GM12878 (cell line): ENCODE measurements at regions not wholly inside any gene's neighbourhood (a gene's known extent, or its start where the extent isn't known, plus 50 kb on each side); places are given as distances from the start of the nearest gene placed in this dataset.

Experiments
- ATAC-seq: fragments of 200-7000 bp; cut with Tn5 transposase; 3 replicates; pipeline ENCODE4 v1.9.1; 2020; ENCODE audit warnings: mild to moderate bottlenecking, moderate library complexity
- BruUV-seq: library from RNA; stranded (reverse); fragments of 400-500 nt; replicated peaks from 2 replicates; lab custom pipeline; 2021; lab: Mats Ljungman, UMichigan
- CTCF ChIA-PET: fragments of 300-600 bp; sonication (Branson Sonifier 250); formaldehyde crosslinking; extraction: SDS; loops from one replicate; lab custom pipeline; 2021; ENCODE audit warnings: inconsistent platforms; lab: Yijun Ruan, JAX
- POLR2A ChIA-PET: fragments of 350-600 bp; formaldehyde crosslinking; extraction: SDS; loops from one replicate; lab custom pipeline; 2021; ENCODE audit warnings: inconsistent platforms; lab: Charles Lee
- RAD21 ChIA-PET: fragments of 300-600 bp; sonication (Branson Sonifier 250); formaldehyde crosslinking; loops from one replicate; lab custom pipeline; 2023; ENCODE audit warnings: antibody characterized with exemption; ENCODE audit not compliant: unreplicated experiment; lab: Charles Lee
- SMC1A ChIA-PET: fragments of 300-600 bp; sonication (Branson Sonifier 250); formaldehyde crosslinking; loops from one replicate; lab custom pipeline; 2023; ENCODE audit not compliant: unreplicated experiment, uncharacterized antibody; lab: Charles Lee
- DNase-seq: peaks from one replicate; pipeline ENCODE4 v3.0.0-alpha.2; 2011; ENCODE audit warnings: low read depth, low spot score
- FAIRE-seq: peaks from 3 replicates; lab custom pipeline; 2011; peaks lifted over from hg19 to GRCh38; lab: Jason Lieb, UNC
- H2AFZ ChIP-seq: 2 replicates; pipeline ENCODE4 v1.6.0; 2011; ENCODE audit warnings: low read depth, low read length, control low read depth; ENCODE audit not compliant: control insufficient read depth
- H3K27ac ChIP-seq: 2 replicates; pipeline ENCODE4 v1.5.1; 2011; ENCODE audit warnings: control low read depth; ENCODE audit not compliant: control insufficient read depth, insufficient read depth
- H3K27me3 ChIP-seq, 2 experiments: replicated peaks in 1 of 2; 2 replicates each; pipeline versions ENCODE4 v1.6.0 to v1.6.1; 2011; ENCODE audit warnings: low read length in 1 of 2; ENCODE audit not compliant: control insufficient read depth in 2 of 2, insufficient read depth in 2 of 2
- H3K36me3 ChIP-seq, 2 experiments: 2 replicates each; pipeline ENCODE4 v1.5.1; 2011; ENCODE audit warnings: low read length in 1 of 2; ENCODE audit not compliant: control insufficient read depth in 2 of 2, insufficient read depth in 2 of 2
- H3K4me1 ChIP-seq: 2 replicates; pipeline ENCODE4 v1.6.1; 2011; ENCODE audit warnings: mild to moderate bottlenecking, low read length, moderate library complexity, mixed read lengths; ENCODE audit not compliant: control insufficient read depth, insufficient read depth
- H3K4me2 ChIP-seq: 2 replicates; pipeline ENCODE4 v1.6.0; 2011; ENCODE audit warnings: control low read depth; ENCODE audit not compliant: control insufficient read depth, insufficient read depth
- H3K4me3 ChIP-seq: fragments of 200-600 bp; sonication (generic); 2 replicates; pipeline ENCODE4 v1.5.1; 2016
- H3K79me2 ChIP-seq: 2 replicates; pipeline ENCODE4 v1.6.0; 2011; ENCODE audit warnings: low read length; ENCODE audit not compliant: control insufficient read depth, insufficient read depth
- H3K9ac ChIP-seq: 2 replicates; pipeline ENCODE4 v1.8.0; 2011; ENCODE audit warnings: low read length, control low read depth, mixed read lengths; ENCODE audit not compliant: control insufficient read depth, insufficient read depth
- H3K9me3 ChIP-seq: replicated peaks from 3 replicates; pipeline ENCODE4 v1.5.1; 2011; ENCODE audit warnings: mild to moderate bottlenecking, low read length; ENCODE audit not compliant: control insufficient read depth, insufficient read depth
- H4K20me1 ChIP-seq: 2 replicates; pipeline ENCODE4 v1.6.0; 2011; ENCODE audit not compliant: control insufficient read depth, insufficient read depth
- BACH1 ChIP-seq: fragments of 450-650 bp; IDR thresholded peaks from 2 replicates; pipeline ENCODE4 v1.6.1; 2017; ENCODE audit warnings: mild to moderate bottlenecking, borderline replicate concordance
- BCL11A ChIP-seq: IDR thresholded peaks from 2 replicates; pipeline ENCODE4 v1.6.1; 2011; ENCODE audit warnings: low read depth, low read length
- BHLHE40 ChIP-seq, 2 experiments: fragments of 450-650 bp in 1 of 2; IDR thresholded peaks; 2 replicates each; pipeline ENCODE4 v1.6.1; 2011 to 2017; ENCODE audit warnings: low read depth in 2 of 2, borderline replicate concordance in 1 of 2, improper control_type of control experiment in 1 of 2, low read length in 1 of 2, mild to moderate bottlenecking in 1 of 2
- CBX3 ChIP-seq: fragments of 200-600 bp; sonication (generic); IDR thresholded peaks from 2 replicates; pipeline ENCODE4 v1.6.1; 2016; ENCODE audit warnings: low read depth, borderline replicate concordance
- CREB1 ChIP-seq: IDR thresholded peaks from 2 replicates; pipeline ENCODE4 v1.6.1; 2012; ENCODE audit warnings: low read depth, mild to moderate bottlenecking, inconsistent platforms
- EED ChIP-seq: sonication (generic); IDR thresholded peaks from 2 replicates; pipeline ENCODE4 v1.6.1; 2016; ENCODE audit warnings: antibody characterized with exemption, low read depth
- JUNB ChIP-seq: IDR thresholded peaks from 2 replicates; pipeline ENCODE4 v1.6.1; 2016; ENCODE audit warnings: antibody characterized with exemption, mild to moderate bottlenecking
- PAX5 ChIP-seq: IDR thresholded peaks from 2 replicates; pipeline ENCODE4 v1.6.1; 2011; ENCODE audit warnings: low read depth, low read length, borderline replicate concordance
- POLR2AphosphoS5 ChIP-seq: IDR thresholded peaks from 2 replicates; pipeline ENCODE4 v1.6.1; 2011; ENCODE audit warnings: mild to moderate bottlenecking, low read length, inconsistent platforms
- SPI1 ChIP-seq: IDR thresholded peaks from 2 replicates; pipeline ENCODE4 v1.6.1; 2011; ENCODE audit warnings: low read depth, mild to moderate bottlenecking, low read length, moderate library complexity, borderline replicate concordance; ENCODE audit not compliant: insufficient read depth
- SREBF1 ChIP-seq: IDR thresholded peaks from 2 replicates; pipeline ENCODE4 v1.6.1; 2012; ENCODE audit warnings: mild to moderate bottlenecking, low read length
- TCF7 ChIP-seq: IDR thresholded peaks from 2 replicates; pipeline ENCODE4 v1.6.1; 2014; ENCODE audit warnings: antibody characterized with exemption, borderline replicate concordance
- ZSCAN29 ChIP-seq: fragments of 450-650 bp; IDR thresholded peaks from 2 replicates; pipeline ENCODE4 v1.6.1; 2017; ENCODE audit warnings: mild to moderate bottlenecking, moderate library complexity
- WGBS: methylation state at CpG from one replicate; pipeline ENCODE4 v1.1.6; 2016; ENCODE audit warnings: low lambda C conversion rate; ENCODE audit not compliant: insufficient replicate concordance, insufficient coverage; ENCODE audit errors: missing lambda C conversion rate; 5-methylcytosine and 5-hydroxymethylcytosine counted together
- in situ Hi-C: fragments of 300-500 bp; cut with MboI; formaldehyde crosslinking; loops from 9 replicates; pipeline ENCODE4 v1.14.3; 2018; ENCODE audit warnings: mixed read lengths
- intact Hi-C: fragments of 100-400 bp; cut with micrococcal nuclease; formaldehyde crosslinking; loops from one replicate; pipeline ENCODE4 v1.14.2; 2022; ENCODE audit not compliant: unreplicated experiment

GRCh38 chr20:46814366-46815232, 80.0 kb upstream of the EYA2 start:
- no TSS peak for BruUV-seq
- RAD21 ChIA-PET, result no interaction called here
- no peaks in the 10 kb centered on the region for H4K20me1 ChIP-seq
- SMC1A ChIA-PET, result interaction anchor here (1.3 kb wide), 1 partner anchor 11 kb away, joined by 3 read pairs; no protein-coding TSS in a partner anchor
- in situ Hi-C loops (no loop called here), intact Hi-C loops (no loop called here)
- H3K9me3 ChIP-seq, result no peaks in the 10 kb centered on the region
- no peak overlapping the region for H3K27ac ChIP-seq
- no peak for DNase-seq
- 25% methylated on average over 8 of the region's 8 CpGs for WGBS
- TF ChIP-seq TCF7, result no peak
- TF ChIP-seq SPI1, result no peak
- TF ChIP-seq CREB1, result no peak
- TF ChIP-seq BACH1, result no peak
- TF ChIP-seq JUNB, result no peak
- ATAC-seq, result no peak
- H3K4me3 ChIP-seq, result no peak overlapping the region
- no peaks in the 10 kb centered on the region for H3K79me2 ChIP-seq
- H3K27me3 ChIP-seq, result no peaks in the 10 kb centered on the region; a peak in 2 of 4 replicates
- POLR2A ChIA-PET, result interaction anchor here (1.0 kb wide), 1 partner anchor 10 kb away, joined by 4 read pairs; no protein-coding TSS in a partner anchor
- no peaks in the 10 kb centered on the region for H3K36me3 ChIP-seq
- no peaks in the 10 kb centered on the region for H3K4me1 ChIP-seq
- no peak overlapping the region for H2AFZ ChIP-seq
- H3K4me2 ChIP-seq, result no peak overlapping the region
- CTCF ChIA-PET, result interaction anchor here (1.3 kb wide), 1 partner anchor 45 kb away, joined by 3 read pairs; no protein-coding TSS in a partner anchor
- no peak overlapping the region for H3K9ac ChIP-seq
- no peak for FAIRE-seq

GRCh38 chr20:46816097-46816496, 78.5 kb upstream of the EYA2 start:
- H2AFZ ChIP-seq, result no peak overlapping the region
- WGBS, result 56% methylated on average over 5 of the region's 5 CpGs
- H3K79me2 ChIP-seq, result no peaks in the 10 kb centered on the region
- no peak overlapping the region for H3K27ac ChIP-seq
- ATAC-seq, result no peak
- H3K36me3 ChIP-seq, result no peaks in the 10 kb centered on the region
- no peak for DNase-seq
- H3K27me3 ChIP-seq, result no peaks in the 10 kb centered on the region
- SMC1A ChIA-PET, result interaction anchor here (0.9 kb wide), 1 partner anchor 24 kb away, joined by 3 read pairs; no protein-coding TSS in a partner anchor
- H3K4me2 ChIP-seq, result no peak overlapping the region
- no peaks in the 10 kb centered on the region for H3K9me3 ChIP-seq
- POLR2A ChIA-PET, result no interaction called here
- no peak overlapping the region for H3K4me3 ChIP-seq
- intact Hi-C loops, result no loop called here
- no peaks in the 10 kb centered on the region for H3K4me1 ChIP-seq
- no peak overlapping the region for H3K9ac ChIP-seq
- CTCF ChIA-PET, result no interaction called here
- no peaks in the 10 kb centered on the region for H4K20me1 ChIP-seq
- no TSS peak for BruUV-seq
- in situ Hi-C loops, result no loop called here
- FAIRE-seq, result no peak
- TF ChIP-seq ZSCAN29 (no peak), PAX5 (no peak), CBX3 (no peak), POLR2AphosphoS5 (no peak), EED (no peak), SREBF1 (no peak), BCL11A (no peak), BHLHE40 (IDR thresholded peaks at IDR 0.05; ENCODE audit: borderline replicate concordance in 1 of 2, low read depth in 2 of 2, low read length in 1 of 2) (no peak)
- RAD21 ChIA-PET, result no interaction called here
